Superior temporal gyrus (tissue), 1 donor: ENCODE measurements at regions not wholly inside any gene's neighbourhood (a gene's known extent, or its start where the extent isn't known, plus 50 kb on each side); places are given as distances from the start of the nearest gene placed in this dataset.

Source experiments
- DNase-seq: peaks from one replicate; pipeline ENCODE4 v3.0.0-alpha.2; 2016; ENCODE audit errors: extremely low spot score

GRCh38 chr20:24138951-24139350, 150.4 kb upstream of the GGTLC1 start:
- no peak for DNase-seq

- DNase-seq = no peak
These were observed 149.7 kb upstream of the GGTLC1 start for GRCh38 chr20:24138196-24138857.

GRCh38 chr20:24136659-24137246, 148.2 kb upstream of the GGTLC1 start:
- no peak for DNase-seq

GRCh38 chr20:24135781-24136180, 147.2 kb upstream of the GGTLC1 start:
- DNase-seq = no peak

GRCh38 chr20:24134930-24135329, 146.4 kb upstream of the GGTLC1 start:
- DNase-seq = no peak

GRCh38 chr20:24134284-24134683, 145.7 kb upstream of the GGTLC1 start:
- no peak for DNase-seq

- no peak for DNase-seq
These were observed 143.7 kb upstream of the GGTLC1 start for GRCh38 chr20:24132246-24132645.

- no peak for DNase-seq
These were observed 143.1 kb upstream of the GGTLC1 start for GRCh38 chr20:24131684-24132083.

GRCh38 chr20:24131281-24131680, 142.7 kb upstream of the GGTLC1 start:
- no peak for DNase-seq

GRCh38 chr20:24129641-24130040, 141.1 kb upstream of the GGTLC1 start:
- no peak for DNase-seq

GRCh38 chr20:24124951-24125650, 136.5 kb upstream of the GGTLC1 start:
- DNase-seq = no peak

GRCh38 chr20:24124003-24124402, 135.4 kb upstream of the GGTLC1 start:
- DNase-seq = no peak

- DNase-seq = no peak
These were observed 130.0 kb upstream of the GGTLC1 start for GRCh38 chr20:24118441-24119175.

- DNase-seq = peak; percentile 17
These were observed 129.5 kb upstream of the GGTLC1 start for GRCh38 chr20:24118034-24118433.

GRCh38 chr20:24117383-24117782, 128.8 kb upstream of the GGTLC1 start:
- DNase-seq = no peak

- no peak for DNase-seq
These were observed 128.0 kb upstream of the GGTLC1 start for GRCh38 chr20:24116611-24117010.

- no peak for DNase-seq
These were observed 123.8 kb upstream of the GGTLC1 start for GRCh38 chr20:24112360-24112759.

GRCh38 chr20:24111858-24112257, 123.3 kb upstream of the GGTLC1 start:
- DNase-seq = no peak

GRCh38 chr20:24109537-24109936, 121.0 kb upstream of the GGTLC1 start:
- DNase-seq = no peak

- no peak for DNase-seq
These were observed 120.4 kb upstream of the GGTLC1 start for GRCh38 chr20:24109008-24109407.

GRCh38 chr20:24108581-24108980, 120.0 kb upstream of the GGTLC1 start:
- DNase-seq = no peak

GRCh38 chr20:24106801-24107445, 118.3 kb upstream of the GGTLC1 start:
- no peak for DNase-seq
